ENCODE measurements at regions not wholly inside any gene's neighbourhood (a gene's known extent, or its start where the extent isn't known, plus 50 kb on each side); places are given as distances from the start of the nearest gene placed in this dataset.

GRCh38 chr3:76961284-76961683 is 78.6 kb upstream of the ROBO2 start:
- intact Hi-C loops (cut with micrococcal nuclease) (no loop called here), in situ Hi-C loops (cut with MboI) (no loop called here)
- no peaks in the 10 kb centered on the region for H3K79me2 ChIP-seq (ENCODE audit: control insufficient read depth, insufficient read depth, low read length)
- no peaks in the 10 kb centered on the region for H3K4me1 ChIP-seq (replicated peaks in 1 of 2; ENCODE audit: control insufficient read depth in 2 of 2, insufficient read depth in 2 of 2, low read length in 2 of 2)
- no peak overlapping the region for H3K4me3 ChIP-seq
- H2AFZ ChIP-seq (ENCODE audit: low read depth, low read length): no peak overlapping the region
- ChIA-PET POLR2A (no interaction called here), CTCF (ENCODE audit: low intra/inter-chr PET ratio) (no interaction called here)
- no peaks in the 10 kb centered on the region for H4K20me1 ChIP-seq (replicated peaks; ENCODE audit: control insufficient read depth, insufficient read depth, low read length)
- no peaks in the 10 kb centered on the region for H3K36me3 ChIP-seq (ENCODE audit: control insufficient read depth, insufficient read depth, low read length)
- 0% methylated on average over 3 of the region's 4 CpGs for WGBS (ENCODE audit: insufficient coverage, low coverage, missing lambda C conversion rate)
- TF ChIP-seq, protein P1, sequence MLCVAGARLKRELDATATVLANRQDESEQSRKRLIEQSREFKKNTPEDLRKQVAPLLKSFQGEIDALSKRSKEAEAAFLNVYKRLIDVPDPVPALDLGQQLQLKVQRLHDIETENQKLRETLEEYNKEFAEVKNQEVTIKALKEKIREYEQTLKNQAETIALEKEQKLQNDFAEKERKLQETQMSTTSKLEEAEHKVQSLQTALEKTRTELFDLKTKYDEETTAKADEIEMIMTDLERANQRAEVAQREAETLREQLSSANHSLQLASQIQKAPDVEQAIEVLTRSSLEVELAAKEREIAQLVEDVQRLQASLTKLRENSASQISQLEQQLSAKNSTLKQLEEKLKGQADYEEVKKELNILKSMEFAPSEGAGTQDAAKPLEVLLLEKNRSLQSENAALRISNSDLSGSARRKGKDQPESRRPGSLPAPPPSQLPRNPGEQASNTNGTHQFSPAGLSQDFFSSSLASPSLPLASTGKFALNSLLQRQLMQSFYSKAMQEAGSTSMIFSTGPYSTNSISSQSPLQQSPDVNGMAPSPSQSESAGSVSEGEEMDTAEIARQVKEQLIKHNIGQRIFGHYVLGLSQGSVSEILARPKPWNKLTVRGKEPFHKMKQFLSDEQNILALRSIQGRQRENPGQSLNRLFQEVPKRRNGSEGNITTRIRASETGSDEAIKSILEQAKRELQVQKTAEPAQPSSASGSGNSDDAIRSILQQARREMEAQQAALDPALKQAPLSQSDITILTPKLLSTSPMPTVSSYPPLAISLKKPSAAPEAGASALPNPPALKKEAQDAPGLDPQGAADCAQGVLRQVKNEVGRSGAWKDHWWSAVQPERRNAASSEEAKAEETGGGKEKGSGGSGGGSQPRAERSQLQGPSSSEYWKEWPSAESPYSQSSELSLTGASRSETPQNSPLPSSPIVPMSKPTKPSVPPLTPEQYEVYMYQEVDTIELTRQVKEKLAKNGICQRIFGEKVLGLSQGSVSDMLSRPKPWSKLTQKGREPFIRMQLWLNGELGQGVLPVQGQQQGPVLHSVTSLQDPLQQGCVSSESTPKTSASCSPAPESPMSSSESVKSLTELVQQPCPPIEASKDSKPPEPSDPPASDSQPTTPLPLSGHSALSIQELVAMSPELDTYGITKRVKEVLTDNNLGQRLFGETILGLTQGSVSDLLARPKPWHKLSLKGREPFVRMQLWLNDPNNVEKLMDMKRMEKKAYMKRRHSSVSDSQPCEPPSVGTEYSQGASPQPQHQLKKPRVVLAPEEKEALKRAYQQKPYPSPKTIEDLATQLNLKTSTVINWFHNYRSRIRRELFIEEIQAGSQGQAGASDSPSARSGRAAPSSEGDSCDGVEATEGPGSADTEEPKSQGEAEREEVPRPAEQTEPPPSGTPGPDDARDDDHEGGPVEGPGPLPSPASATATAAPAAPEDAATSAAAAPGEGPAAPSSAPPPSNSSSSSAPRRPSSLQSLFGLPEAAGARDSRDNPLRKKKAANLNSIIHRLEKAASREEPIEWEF (CRISPR knock-in tag; IDR thresholded peaks at IDR 0.05): no peak
- TF ChIP-seq DACH1 (IDR thresholded peaks at IDR 0.05; ENCODE audit: partially characterized antibody): no peak
- TF ChIP-seq GATAD2B (IDR thresholded peaks at IDR 0.05; ENCODE audit: borderline replicate concordance): no peak
- no peak for TF ChIP-seq SIRT6 (IDR thresholded peaks at IDR 0.05; ENCODE audit: low read depth, low read length)
- TF ChIP-seq PRDM10 (IDR thresholded peaks at IDR 0.05; ENCODE audit: partially characterized antibody): no peak
- TF ChIP-seq FOSL1 (tag; conservative IDR thresholded peaks at IDR 0.05): no peak
- no peak for TF ChIP-seq U2AF2 (optimal IDR thresholded peaks at IDR 0.05; ENCODE audit: low read depth, low read length)
- TF ChIP-seq DDX20 (tag; IDR thresholded peaks at IDR 0.05; ENCODE audit: low read depth): no peak
- TF ChIP-seq KLF6 (CRISPR knock-in tag; IDR thresholded peaks at IDR 0.05; ENCODE audit: borderline replicate concordance): no peak
- no peak for TF ChIP-seq EZH2 (IDR thresholded peaks at IDR 0.05; ENCODE audit: borderline replicate concordance, low read depth, low read length)
- TF ChIP-seq FOXK1 (CRISPR knock-in tag; IDR thresholded peaks at IDR 0.05; ENCODE audit: borderline replicate concordance): no peak
- TF ChIP-seq ZNF354B (CRISPR knock-in tag; IDR thresholded peaks at IDR 0.05): no peak
- TF ChIP-seq U2AF1 (optimal IDR thresholded peaks at IDR 0.05; ENCODE audit: low read depth, low read length): no peak
- BruUV-seq (replicated peaks): no TSS peak
- no peak overlapping the region for H3K27ac ChIP-seq (ENCODE audit: extremely low read depth, low read depth, low read length)
- DNase-seq (ENCODE audit: extremely low read depth in 1 of 4, low spot score in 3 of 4) (no peak), ATAC-seq (no peak), FAIRE-seq (no peak)
- H3K9me1 ChIP-seq (ENCODE audit: control insufficient read depth, insufficient read depth, low read length): no peaks in the 10 kb centered on the region
- H3K27me3 ChIP-seq (ENCODE audit: control insufficient read depth in 2 of 2, insufficient read depth in 2 of 2, low read length in 2 of 2): no peaks in the 10 kb centered on the region
- no peak overlapping the region for H3K9ac ChIP-seq (ENCODE audit: insufficient read depth in 1 of 2, low read depth in 2 of 2, low read length in 2 of 2)
- no peaks in the 10 kb centered on the region for H3K9me3 ChIP-seq (replicated peaks; ENCODE audit: control insufficient read depth, insufficient read depth, low read depth, low read length)
- H3K4me2 ChIP-seq (ENCODE audit: insufficient read depth, low read length): no peak overlapping the region

All from K562 (cell line).